ENCODE measurements at regions not wholly inside any gene's neighbourhood (a gene's known extent, or its start where the extent isn't known, plus 50 kb on each side); places are given as distances from the start of the nearest gene placed in this dataset.
"Not testable (repeated sequence)": the region's sequence is repeated elsewhere in the genome, so short reads cannot be mapped to it uniquely, and the experiment has no call there.

GRCh38 chr4:154164931-154165839, 326.4 kb downstream of the DCHS2 start:
- no peak for DNase-seq (ENCODE audit: low spot score)
- intact Hi-C loops (cut with DNase I) = no loop called here

- no peak for DNase-seq (ENCODE audit: low spot score)
- intact Hi-C loops (cut with DNase I) = no loop called here
Observed at GRCh38 chr4:154160519-154161301, 330.9 kb downstream of the DCHS2 start.

- no peak for DNase-seq (ENCODE audit: low spot score)
- intact Hi-C loops (cut with DNase I) = no loop called here
Observed at GRCh38 chr4:154158361-154159155, 333.0 kb downstream of the DCHS2 start.

- DNase-seq (ENCODE audit: low spot score) = no peak
- intact Hi-C loops (cut with DNase I) = no loop called here
Observed at GRCh38 chr4:154152546-154152945, 339.1 kb downstream of the DCHS2 start.

GRCh38 chr4:154149236-154149635, 342.4 kb downstream of the DCHS2 start:
- DNase-seq (ENCODE audit: low spot score); intact Hi-C loops (cut with DNase I): not testable (repeated sequence)

- no peak for DNase-seq (ENCODE audit: low spot score)
- intact Hi-C loops (cut with DNase I) = no loop called here
Observed at GRCh38 chr4:154143720-154144119, 347.9 kb downstream of the DCHS2 start.

- intact Hi-C loops (cut with DNase I) = no loop called here
Observed at GRCh38 chr4:154142664-154143063, 348.9 kb downstream of the DCHS2 start.

GRCh38 chr4:154140869-154141268, 350.7 kb downstream of the DCHS2 start:
- intact Hi-C loops (cut with DNase I) = no loop called here
- no peak for DNase-seq (ENCODE audit: low spot score)

More at GRCh38 chr4:154142664-154143063, 348.9 kb downstream of the DCHS2 start:
- no peak for DNase-seq (ENCODE audit: low spot score)

- intact Hi-C loops (cut with DNase I) = no loop called here
- no peak for DNase-seq (ENCODE audit: low spot score)
Observed at GRCh38 chr4:154137320-154137905, 348.5 kb upstream of the SFRP2 start.

GRCh38 chr4:154135576-154135975, 346.7 kb upstream of the SFRP2 start:
- no peak for DNase-seq (ENCODE audit: low spot score)
- intact Hi-C loops (cut with DNase I) = no loop called here

- intact Hi-C loops (cut with DNase I) = no loop called here
- DNase-seq (ENCODE audit: low spot score) = no peak
Observed at GRCh38 chr4:154132406-154132805, 343.5 kb upstream of the SFRP2 start.

GRCh38 chr4:154126276-154126675, 337.4 kb upstream of the SFRP2 start:
- DNase-seq (ENCODE audit: low spot score) = no peak
- intact Hi-C loops (cut with DNase I) = no loop called here

GRCh38 chr4:154125340-154125739, 336.5 kb upstream of the SFRP2 start:
- intact Hi-C loops (cut with DNase I) = no loop called here

GRCh38 chr4:154124539-154125255, 335.8 kb upstream of the SFRP2 start:
- no peak for DNase-seq (ENCODE audit: low spot score)
- intact Hi-C loops (cut with DNase I) = no loop called here

More at GRCh38 chr4:154125340-154125739, 336.5 kb upstream of the SFRP2 start:
- no peak for DNase-seq (ENCODE audit: low spot score)

GRCh38 chr4:154123897-154124296, 335.0 kb upstream of the SFRP2 start:
- intact Hi-C loops (cut with DNase I) = no loop called here

GRCh38 chr4:154120690-154121345, 331.9 kb upstream of the SFRP2 start:
- DNase-seq (ENCODE audit: low spot score) = no peak
- intact Hi-C loops (cut with DNase I) = no loop called here

More at GRCh38 chr4:154123897-154124296, 335.0 kb upstream of the SFRP2 start:
- DNase-seq (ENCODE audit: low spot score) = no peak

GRCh38 chr4:154120006-154120676, 331.3 kb upstream of the SFRP2 start:
- no peak for DNase-seq (ENCODE audit: low spot score)
- intact Hi-C loops (cut with DNase I) = no loop called here

GRCh38 chr4:154119317-154119716, 330.4 kb upstream of the SFRP2 start:
- DNase-seq (ENCODE audit: low spot score) = no peak
- intact Hi-C loops (cut with DNase I) = no loop called here
